HCT116 (cell line): ENCODE measurements at regions not wholly inside any gene's neighbourhood (a gene's known extent, or its start where the extent isn't known, plus 50 kb on each side); places are given as distances from the start of the nearest gene placed in this dataset.

Source experiments
- ATAC-seq: fragments of 200-7000 bp; cut with Tn5 transposase; 2 replicates; pipeline ENCODE4 v1.9.1; 2020; ENCODE audit warnings: mild to moderate bottlenecking, moderate library complexity
- BruUV-seq: library from RNA; stranded (reverse); fragments of 400-500 nt; replicated peaks from 2 replicates; lab custom pipeline; 2021; lab: Mats Ljungman, UMichigan
- CTCF ChIA-PET: fragments of 300-600 bp; sonication (Branson Sonifier 250); formaldehyde crosslinking; loops from one replicate; lab custom pipeline; 2021; ENCODE audit warnings: antibody characterized with exemption; lab: Charles Lee
- POLR2A ChIA-PET: fragments of 300-600, 350-600 bp; sonication (Branson Sonifier 250); formaldehyde crosslinking; loops from one replicate; lab custom pipeline; 2021; ENCODE audit warnings: antibody characterized with exemption; lab: Charles Lee
- RAD21 ChIA-PET, 2 experiments: fragments of 300-600 bp; sonication (Branson Sonifier 250); formaldehyde crosslinking; loops; one replicate each; lab custom pipeline; 2023; ENCODE audit warnings: low total read pairs in 2 of 2; ENCODE audit not compliant: uncharacterized antibody in 2 of 2, unreplicated experiment in 2 of 2, low non-redundant PET in 1 of 2; lab: Charles Lee
- DNase-seq: peaks from one replicate; pipeline ENCODE4 v3.0.0-alpha.2; 2010; ENCODE audit warnings: low read depth, low spot score
- H2AFZ ChIP-seq: fragments of 200-600 bp; shearing (Covaris generic), sonication (generic); 2 replicates; pipeline ENCODE4 v1.6.1; 2017; ENCODE audit warnings: low read depth, mixed run types, mixed read lengths, antibody characterized with exemption, low read length; ENCODE audit not compliant: poor library complexity, severe bottlenecking
- H3K27ac ChIP-seq: 2 replicates; pipeline ENCODE4 v1.5.1; 2012; ENCODE audit warnings: low read depth, low read length
- H3K27me3 ChIP-seq: fragments of 200-600 bp; sonication (generic); 2 replicates; pipeline ENCODE4 v1.6.1; 2016; ENCODE audit warnings: mixed run types, low read length, mixed read lengths; ENCODE audit not compliant: insufficient read depth
- H3K36me3 ChIP-seq, 2 experiments: fragments of 200-500 bp in 1 of 2; fragments of 200-600 bp in 1 of 2; sonication (Bioruptor generic) in 1 of 2; sonication (generic) in 1 of 2; 2 replicates each; pipeline versions ENCODE4 v1.5.1 to v1.6.1; 2014 to 2016; ENCODE audit warnings: low read length in 2 of 2, inconsistent platforms in 1 of 2, mixed read lengths in 1 of 2, mixed run types in 1 of 2; ENCODE audit not compliant: insufficient read depth in 2 of 2, control insufficient read depth in 1 of 2
- H3K4me1 ChIP-seq, 2 experiments: fragments of 200-600 bp in 1 of 2; sonication (generic) in 1 of 2; 2 replicates each; pipeline versions ENCODE4 v1.5.1 to v1.6.1; 2012 to 2017; ENCODE audit warnings: low read length in 2 of 2, inconsistent platforms in 1 of 2, mild to moderate bottlenecking in 1 of 2, mixed read lengths in 1 of 2, mixed run types in 1 of 2, moderate library complexity in 1 of 2; ENCODE audit not compliant: insufficient read depth in 2 of 2, control insufficient read depth in 1 of 2
- H3K4me2 ChIP-seq: fragments of 200-600 bp; sonication (generic); 2 replicates; pipeline ENCODE4 v1.6.1; 2017; ENCODE audit warnings: mixed run types, low read length, mixed read lengths
- H3K4me3 ChIP-seq, 2 experiments: fragments of 200-600 bp in 1 of 2; sonication (generic) in 1 of 2; replicated peaks in 1 of 2; 2 replicates each; pipeline ENCODE4 v1.5.1; 2011 to 2016; ENCODE audit warnings: low read length in 2 of 2, control low read depth in 1 of 2, low read depth in 1 of 2, mild to moderate bottlenecking in 1 of 2, mixed read lengths in 1 of 2, mixed run types in 1 of 2
- H3K79me2 ChIP-seq: fragments of 200-600 bp; sonication (generic); 2 replicates; pipeline ENCODE4 v1.6.1; 2017; ENCODE audit warnings: mild to moderate bottlenecking, mixed run types, low read length, moderate library complexity, mixed read lengths; ENCODE audit not compliant: insufficient read depth
- H3K9ac ChIP-seq: fragments of 200-600 bp; sonication (generic); 2 replicates; pipeline ENCODE4 v1.6.1; 2016; ENCODE audit warnings: low read length, mixed read lengths
- H3K9me2 ChIP-seq: fragments of 200-600 bp; sonication (generic), shearing (Covaris generic); 2 replicates; pipeline ENCODE4 v1.6.1; 2017; ENCODE audit warnings: mixed run types, mild to moderate bottlenecking, moderate library complexity; ENCODE audit not compliant: insufficient read depth
- H3K9me3 ChIP-seq, 2 experiments: fragments of 200-500 bp in 1 of 2; fragments of 200-600 bp in 1 of 2; sonication (Bioruptor generic) in 1 of 2; sonication (generic) in 1 of 2; 2 replicates each; pipeline ENCODE4 v1.6.1; 2014 to 2017; ENCODE audit warnings: low read length in 2 of 2, mixed read lengths in 2 of 2, inconsistent platforms in 1 of 2, low read depth in 1 of 2, mild to moderate bottlenecking in 1 of 2, mixed run types in 1 of 2, moderate library complexity in 1 of 2; ENCODE audit not compliant: control insufficient read depth in 1 of 2, insufficient read depth in 1 of 2
- H4K20me1 ChIP-seq: fragments of 200-600 bp; sonication (generic), shearing (Covaris generic); 2 replicates; pipeline ENCODE4 v1.6.1; 2017; ENCODE audit warnings: mixed run types, mild to moderate bottlenecking, moderate library complexity; ENCODE audit not compliant: insufficient read depth
- CBX3 ChIP-seq: IDR thresholded peaks from 2 replicates; pipeline ENCODE4 v1.6.1; 2012; ENCODE audit warnings: low read depth
- CEBPB ChIP-seq: IDR thresholded peaks from 2 replicates; pipeline ENCODE4 v1.6.1; 2012; ENCODE audit warnings: low read depth
- EGR1 ChIP-seq: IDR thresholded peaks from 2 replicates; pipeline ENCODE4 v1.6.1; 2012; ENCODE audit warnings: low read depth
- ELF1 ChIP-seq: IDR thresholded peaks from 2 replicates; pipeline ENCODE4 v1.6.1; 2012; ENCODE audit warnings: low read depth, borderline replicate concordance
- EZH2phosphoT487 ChIP-seq: fragments of 200-600 bp; IDR thresholded peaks from 2 replicates; pipeline ENCODE4 v1.6.1; 2018; ENCODE audit warnings: antibody characterized with exemption, borderline replicate concordance
- JUND ChIP-seq: IDR thresholded peaks from 2 replicates; pipeline ENCODE4 v1.6.1; 2012
- POLR2AphosphoS5 ChIP-seq: IDR thresholded peaks from 2 replicates; pipeline ENCODE4 v1.6.1; 2011; ENCODE audit warnings: mild to moderate bottlenecking, low read depth, low read length, moderate library complexity
- RAD21 ChIP-seq: IDR thresholded peaks from 2 replicates; pipeline ENCODE4 v1.6.1; 2012; ENCODE audit warnings: low read depth, mild to moderate bottlenecking
- SP1 ChIP-seq: IDR thresholded peaks from 2 replicates; pipeline ENCODE4 v1.6.1; 2012; ENCODE audit warnings: low read depth
- YY1 ChIP-seq: IDR thresholded peaks from 2 replicates; pipeline ENCODE4 v1.6.1; 2011; ENCODE audit warnings: low read length, low read depth, moderate library complexity, mild to moderate bottlenecking; ENCODE audit not compliant: insufficient replicate concordance; ENCODE audit errors: extremely low read depth
- ZNF274 ChIP-seq: fragments of 200-500 bp; sonication (Bioruptor generic); IDR thresholded peaks from 2 replicates; pipeline ENCODE4 v1.6.1; 2014; ENCODE audit warnings: mild to moderate bottlenecking, low read depth, low read length, inconsistent platforms
- intact Hi-C: fragments of 100-400 bp; cut with micrococcal nuclease; formaldehyde crosslinking; loops from 2 replicates; pipeline ENCODE4 v1.10.0; 2022
- TF ChIP-seq, protein P1 (sequence below), 3 experiments: fragments of 200-600 bp in 1 of 3; sonication (generic) in 1 of 3; IDR thresholded peaks in 2 of 3; conservative IDR thresholded peaks in 1 of 3; 2 replicates each; pipeline ENCODE4 v1.5.1; 2012 to 2017; ENCODE audit warnings: low read depth in 2 of 3, low read length in 2 of 3, antibody characterized with exemption in 1 of 3, borderline replicate concordance in 1 of 3, control low read depth in 1 of 3, mild to moderate bottlenecking in 1 of 3, mixed read lengths in 1 of 3, mixed run types in 1 of 3, moderate library complexity in 1 of 3; ENCODE audit not compliant: insufficient read depth in 1 of 3
- TF ChIP-seq, protein P2 (sequence below): IDR thresholded peaks from 2 replicates; pipeline ENCODE4 v1.6.1; 2011; ENCODE audit warnings: mild to moderate bottlenecking, low read length, moderate library complexity; ENCODE audit not compliant: insufficient replicate concordance; ENCODE audit errors: extremely low read depth
- TF ChIP-seq, protein P3 (sequence below): IDR thresholded peaks from 2 replicates; pipeline ENCODE4 v1.6.1; 2012
- TF ChIP-seq, protein P4 (sequence below): IDR thresholded peaks from 2 replicates; pipeline ENCODE4 v1.6.1; 2012

DNA sequence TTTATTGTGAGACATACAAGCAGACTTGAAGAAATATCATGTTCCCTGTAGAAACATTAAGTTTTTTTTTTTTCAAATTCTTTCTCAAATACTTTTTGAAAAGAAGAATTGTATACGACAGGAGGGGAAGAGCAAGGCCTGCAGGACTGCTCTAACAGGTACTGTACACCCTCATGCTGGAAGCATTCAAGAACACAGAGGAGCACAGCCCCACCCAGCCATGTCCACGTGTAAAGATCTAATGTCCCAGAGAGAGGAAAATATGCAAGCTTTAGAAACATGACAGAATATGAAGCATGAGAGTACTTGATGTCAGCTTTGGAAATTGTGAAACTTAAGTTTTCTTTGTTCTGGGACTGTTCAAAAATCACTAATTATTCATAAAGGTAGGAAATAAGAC is 191.6 kb downstream of the TTC32 start:
- Histone ChIP-seq H3K4me3 (no peak overlapping the region), H3K27ac (no peak overlapping the region), H4K20me1 (no peaks in the 10 kb centered on the region), H3K36me3 (no peaks in the 10 kb centered on the region)
- RAD21 ChIA-PET, result no interaction called here
- intact Hi-C loops, result no loop called here
- no peak for TF ChIP-seq CBX3
- peak; percentile 32; the same call in 1 of the 2 replicates for TF ChIP-seq RAD21
- TF ChIP-seq, all 23 proteins: peak for 1
- no peak for DNase-seq
- Histone ChIP-seq H3K4me1 (peaks cover 0 to 7% of the 10 kb centered on the region in 2 experiments; a peak in 2 of 4 replicates), H3K9me2 (no peaks in the 10 kb centered on the region; the same call in 1 of the 2 replicates), H2AFZ (no peak overlapping the region), H3K79me2 (no peaks in the 10 kb centered on the region), H3K9me3 (no peaks in the 10 kb centered on the region), H3K4me2 (no peak overlapping the region), H3K27me3 (no peaks in the 10 kb centered on the region), H3K9ac (no peak overlapping the region)
- no peak for ATAC-seq
- BruUV-seq, result no TSS peak
- CTCF ChIA-PET, result no interaction called here
- POLR2A ChIA-PET, result no interaction called here

DNA sequence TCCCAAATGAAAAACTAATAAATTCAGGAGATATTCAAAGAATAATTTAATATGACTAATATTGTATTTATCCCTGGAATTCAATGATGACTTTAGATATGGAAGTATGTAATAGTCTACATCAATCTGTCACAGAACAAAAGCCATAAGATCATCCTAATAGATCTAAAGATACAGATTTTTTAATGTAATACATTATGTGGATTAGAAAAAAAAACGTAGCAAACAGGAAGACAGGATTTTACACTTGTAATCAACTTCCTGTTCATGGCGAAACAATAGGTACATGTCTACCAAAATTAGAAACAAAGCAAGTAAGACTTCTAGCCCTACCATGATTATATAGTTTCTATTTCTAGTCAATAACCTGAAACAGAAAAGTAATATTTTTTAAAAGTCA is 192.2 kb downstream of the TTC32 start:
- RAD21 ChIA-PET, result no interaction called here
- POLR2A ChIA-PET, result no interaction called here
- TF ChIP-seq, protein P1, sequence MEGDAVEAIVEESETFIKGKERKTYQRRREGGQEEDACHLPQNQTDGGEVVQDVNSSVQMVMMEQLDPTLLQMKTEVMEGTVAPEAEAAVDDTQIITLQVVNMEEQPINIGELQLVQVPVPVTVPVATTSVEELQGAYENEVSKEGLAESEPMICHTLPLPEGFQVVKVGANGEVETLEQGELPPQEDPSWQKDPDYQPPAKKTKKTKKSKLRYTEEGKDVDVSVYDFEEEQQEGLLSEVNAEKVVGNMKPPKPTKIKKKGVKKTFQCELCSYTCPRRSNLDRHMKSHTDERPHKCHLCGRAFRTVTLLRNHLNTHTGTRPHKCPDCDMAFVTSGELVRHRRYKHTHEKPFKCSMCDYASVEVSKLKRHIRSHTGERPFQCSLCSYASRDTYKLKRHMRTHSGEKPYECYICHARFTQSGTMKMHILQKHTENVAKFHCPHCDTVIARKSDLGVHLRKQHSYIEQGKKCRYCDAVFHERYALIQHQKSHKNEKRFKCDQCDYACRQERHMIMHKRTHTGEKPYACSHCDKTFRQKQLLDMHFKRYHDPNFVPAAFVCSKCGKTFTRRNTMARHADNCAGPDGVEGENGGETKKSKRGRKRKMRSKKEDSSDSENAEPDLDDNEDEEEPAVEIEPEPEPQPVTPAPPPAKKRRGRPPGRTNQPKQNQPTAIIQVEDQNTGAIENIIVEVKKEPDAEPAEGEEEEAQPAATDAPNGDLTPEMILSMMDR (IDR thresholded peaks at IDR 0.05 in 2 of 3, conservative IDR thresholded peaks at IDR 0.05 in 1 of 3; ENCODE audit: borderline replicate concordance in 1 of 3, insufficient read depth in 1 of 3, low read depth in 2 of 3, low read length in 2 of 3), result no peak
- TF ChIP-seq, protein P2, sequence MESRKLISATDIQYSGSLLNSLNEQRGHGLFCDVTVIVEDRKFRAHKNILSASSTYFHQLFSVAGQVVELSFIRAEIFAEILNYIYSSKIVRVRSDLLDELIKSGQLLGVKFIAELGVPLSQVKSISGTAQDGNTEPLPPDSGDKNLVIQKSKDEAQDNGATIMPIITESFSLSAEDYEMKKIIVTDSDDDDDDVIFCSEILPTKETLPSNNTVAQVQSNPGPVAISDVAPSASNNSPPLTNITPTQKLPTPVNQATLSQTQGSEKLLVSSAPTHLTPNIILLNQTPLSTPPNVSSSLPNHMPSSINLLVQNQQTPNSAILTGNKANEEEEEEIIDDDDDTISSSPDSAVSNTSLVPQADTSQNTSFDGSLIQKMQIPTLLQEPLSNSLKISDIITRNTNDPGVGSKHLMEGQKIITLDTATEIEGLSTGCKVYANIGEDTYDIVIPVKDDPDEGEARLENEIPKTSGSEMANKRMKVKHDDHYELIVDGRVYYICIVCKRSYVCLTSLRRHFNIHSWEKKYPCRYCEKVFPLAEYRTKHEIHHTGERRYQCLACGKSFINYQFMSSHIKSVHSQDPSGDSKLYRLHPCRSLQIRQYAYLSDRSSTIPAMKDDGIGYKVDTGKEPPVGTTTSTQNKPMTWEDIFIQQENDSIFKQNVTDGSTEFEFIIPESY, result no peak
- no peak for TF ChIP-seq EGR1
- no peak for TF ChIP-seq EZH2phosphoT487
- no peak for TF ChIP-seq JUND
- no peak for TF ChIP-seq ZNF274
- no peak for TF ChIP-seq POLR2AphosphoS5
- no peak for TF ChIP-seq ELF1
- no peak for TF ChIP-seq YY1
- TF ChIP-seq SP1, result no peak
- TF ChIP-seq CBX3, result no peak
- TF ChIP-seq, protein P3, sequence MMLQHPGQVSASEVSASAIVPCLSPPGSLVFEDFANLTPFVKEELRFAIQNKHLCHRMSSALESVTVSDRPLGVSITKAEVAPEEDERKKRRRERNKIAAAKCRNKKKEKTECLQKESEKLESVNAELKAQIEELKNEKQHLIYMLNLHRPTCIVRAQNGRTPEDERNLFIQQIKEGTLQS, result no peak
- TF ChIP-seq, protein P4, sequence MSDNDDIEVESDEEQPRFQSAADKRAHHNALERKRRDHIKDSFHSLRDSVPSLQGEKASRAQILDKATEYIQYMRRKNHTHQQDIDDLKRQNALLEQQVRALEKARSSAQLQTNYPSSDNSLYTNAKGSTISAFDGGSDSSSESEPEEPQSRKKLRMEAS, result no peak
- TF ChIP-seq CEBPB, result no peak

More for the DNA sequence above, 192.2 kb downstream of the TTC32 start:
- no peak for DNase-seq
- no peaks in the 10 kb centered on the region for H3K36me3 ChIP-seq
- H3K27me3 ChIP-seq, result no peaks in the 10 kb centered on the region
- H3K4me3 ChIP-seq, result no peak overlapping the region
- H3K9ac ChIP-seq, result no peak overlapping the region
- no peak overlapping the region for H3K27ac ChIP-seq
- H4K20me1 ChIP-seq, result no peaks in the 10 kb centered on the region
- H3K4me1 ChIP-seq, result peaks cover 0 to 7% of the 10 kb centered on the region in 2 experiments; a peak in 2 of 4 replicates
- no peak overlapping the region for H3K4me2 ChIP-seq
- no TSS peak for BruUV-seq
- no peaks in the 10 kb centered on the region; the same call in 1 of the 2 replicates for H3K9me2 ChIP-seq
- H3K79me2 ChIP-seq, result no peaks in the 10 kb centered on the region
- no peak for ATAC-seq
- H3K9me3 ChIP-seq, result no peaks in the 10 kb centered on the region
- CTCF ChIA-PET, result no interaction called here
- no peak overlapping the region for H2AFZ ChIP-seq
- intact Hi-C loops, result no loop called here
